OCI-LY1 (cell line): ENCODE measurements at regions not wholly inside any gene's neighbourhood (a gene's known extent, or its start where the extent isn't known, plus 50 kb on each side); places are given as distances from the start of the nearest gene placed in this dataset.

ENCODE experiments used
- CTCF ChIP-seq: fragments of 200-600 bp; sonication (generic), shearing (Covaris generic); IDR thresholded peaks from 2 replicates; pipeline ENCODE4 v1.5.1; 2017; ENCODE audit warnings: mild to moderate bottlenecking, antibody characterized with exemption, low read length, moderate library complexity, mixed read lengths
- EZH2 ChIP-seq: fragments of 200-600 bp; sonication (generic), shearing (Covaris generic); IDR thresholded peaks from 2 replicates; pipeline ENCODE4 v1.8.0; 2017; ENCODE audit warnings: borderline replicate concordance, mixed run types, mild to moderate bottlenecking, antibody characterized with exemption, low read length, moderate library complexity, mixed read lengths

GRCh38 chr10:88169037-88169319, 305.6 kb downstream of the PTEN start:
- TF ChIP-seq CTCF (no peak), EZH2 (no peak)
